Jurkat, Clone E6-1 (cell line): ENCODE measurements at regions not wholly inside any gene's neighbourhood (a gene's known extent, or its start where the extent isn't known, plus 50 kb on each side); places are given as distances from the start of the nearest gene placed in this dataset.
"Not testable (repeated sequence)": the region's sequence is repeated elsewhere in the genome, so short reads cannot be mapped to it uniquely, and the experiment has no call there.

ENCODE experiments used
- DNase-seq: peaks from one replicate; pipeline ENCODE4 v3.0.0-alpha.2; 2011; ENCODE audit warnings: low read depth, low spot score
- H3K4me3 ChIP-seq: 2 replicates; pipeline ENCODE4 v1.5.1; 2011; ENCODE audit warnings: mild to moderate bottlenecking, low read length, control low read depth, moderate library complexity

- DNase-seq: no peak
- H3K4me3 ChIP-seq: no peak overlapping the region
Measured at GRCh38 chr9:111099199-111100008, 61.1 kb upstream of the LPAR1 start.

- no peak for DNase-seq
- H3K4me3 ChIP-seq: no peak overlapping the region
Measured at GRCh38 chr9:111098093-111098492, 59.8 kb upstream of the LPAR1 start.

- DNase-seq: no peak
- H3K4me3 ChIP-seq: no peak overlapping the region
Measured at GRCh38 chr9:111096051-111096450, 57.8 kb upstream of the LPAR1 start.

GRCh38 chr9:111095441-111095840 is 57.2 kb upstream of the LPAR1 start:
- H3K4me3 ChIP-seq: no peak overlapping the region
- no peak for DNase-seq

- DNase-seq: no peak
- no peak overlapping the region for H3K4me3 ChIP-seq
Measured at GRCh38 chr9:111094958-111095357, 56.7 kb upstream of the LPAR1 start.

GRCh38 chr9:111094433-111094924 is 56.2 kb upstream of the LPAR1 start:
- no peak for DNase-seq
- H3K4me3 ChIP-seq: no peak overlapping the region

- DNase-seq: not testable (repeated sequence)
Measured at GRCh38 chr9:111092167-111092566, 53.9 kb upstream of the LPAR1 start.

More at GRCh38 chr9:111092167-111092566, 53.9 kb upstream of the LPAR1 start:
- H3K4me3 ChIP-seq: not testable (repeated sequence)
